ENCODE measurements at regions not wholly inside any gene's neighbourhood (a gene's known extent, or its start where the extent isn't known, plus 50 kb on each side); places are given as distances from the start of the nearest gene placed in this dataset.
A peak's percentile ranks its signal among the peaks of the same experiment; 100 is the strongest.

DNA sequence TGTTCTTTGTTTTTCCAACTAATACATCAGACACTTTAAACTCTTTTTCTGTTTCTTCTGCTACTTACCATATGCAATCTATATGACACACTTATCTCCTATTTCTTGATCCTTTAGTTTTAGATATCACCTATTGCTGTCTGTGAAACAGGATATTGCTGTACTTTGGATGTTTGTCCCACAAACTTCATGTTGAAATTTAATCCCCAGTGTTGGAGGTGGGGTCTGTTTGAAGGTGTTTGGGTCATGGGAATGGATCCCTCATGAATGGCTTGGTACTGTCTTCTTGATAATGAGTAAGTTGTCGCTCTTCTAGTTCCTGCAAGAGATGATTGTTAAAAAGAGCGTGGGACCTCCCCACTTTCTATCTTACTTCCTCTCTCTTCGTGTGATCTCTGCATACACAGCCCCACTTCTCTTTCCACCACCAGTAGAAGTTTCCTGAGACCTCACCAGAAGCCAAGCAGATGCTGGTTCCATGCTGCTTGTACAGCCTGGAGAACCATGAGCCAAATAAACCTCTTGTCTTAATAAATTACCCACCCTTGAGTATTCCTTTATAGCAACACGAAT is 244.2 kb downstream of the NHLRC3 start:
- TF ChIP-seq, protein P1, sequence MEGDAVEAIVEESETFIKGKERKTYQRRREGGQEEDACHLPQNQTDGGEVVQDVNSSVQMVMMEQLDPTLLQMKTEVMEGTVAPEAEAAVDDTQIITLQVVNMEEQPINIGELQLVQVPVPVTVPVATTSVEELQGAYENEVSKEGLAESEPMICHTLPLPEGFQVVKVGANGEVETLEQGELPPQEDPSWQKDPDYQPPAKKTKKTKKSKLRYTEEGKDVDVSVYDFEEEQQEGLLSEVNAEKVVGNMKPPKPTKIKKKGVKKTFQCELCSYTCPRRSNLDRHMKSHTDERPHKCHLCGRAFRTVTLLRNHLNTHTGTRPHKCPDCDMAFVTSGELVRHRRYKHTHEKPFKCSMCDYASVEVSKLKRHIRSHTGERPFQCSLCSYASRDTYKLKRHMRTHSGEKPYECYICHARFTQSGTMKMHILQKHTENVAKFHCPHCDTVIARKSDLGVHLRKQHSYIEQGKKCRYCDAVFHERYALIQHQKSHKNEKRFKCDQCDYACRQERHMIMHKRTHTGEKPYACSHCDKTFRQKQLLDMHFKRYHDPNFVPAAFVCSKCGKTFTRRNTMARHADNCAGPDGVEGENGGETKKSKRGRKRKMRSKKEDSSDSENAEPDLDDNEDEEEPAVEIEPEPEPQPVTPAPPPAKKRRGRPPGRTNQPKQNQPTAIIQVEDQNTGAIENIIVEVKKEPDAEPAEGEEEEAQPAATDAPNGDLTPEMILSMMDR (IDR thresholded peaks at IDR 0.05; ENCODE audit: low read depth, low read length, missing control alignments): no peak
- H3K4me3 ChIP-seq (ENCODE audit: low read depth, low read length): no peak overlapping the region
- peak; percentile 41 for DNase-seq (ENCODE audit: low read depth)

DNA sequence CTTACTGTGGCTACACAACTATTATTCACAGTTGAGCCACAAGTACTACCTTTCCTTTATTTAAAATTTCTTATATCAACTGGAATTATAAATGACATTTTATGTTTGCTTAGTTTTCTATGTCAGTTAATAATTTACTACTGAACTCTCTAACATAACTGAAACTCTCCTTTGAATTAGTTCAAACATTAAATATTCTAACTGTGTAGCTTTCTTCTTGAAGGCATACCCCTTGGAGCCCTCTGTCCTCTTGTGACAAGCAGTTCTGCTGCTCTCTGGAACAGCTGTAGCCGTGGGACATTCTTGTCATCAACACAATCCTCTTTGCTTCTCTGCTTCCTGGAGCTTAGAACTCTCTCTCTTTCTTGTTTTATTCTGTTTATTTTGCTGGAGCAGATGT is 244.8 kb downstream of the NHLRC3 start:
- H3K4me3 ChIP-seq (ENCODE audit: low read depth, low read length): no peak overlapping the region
- TF ChIP-seq, protein P1 (IDR thresholded peaks at IDR 0.05; ENCODE audit: low read depth, low read length, missing control alignments): no peak
- no peak for DNase-seq (ENCODE audit: low read depth)

DNA sequence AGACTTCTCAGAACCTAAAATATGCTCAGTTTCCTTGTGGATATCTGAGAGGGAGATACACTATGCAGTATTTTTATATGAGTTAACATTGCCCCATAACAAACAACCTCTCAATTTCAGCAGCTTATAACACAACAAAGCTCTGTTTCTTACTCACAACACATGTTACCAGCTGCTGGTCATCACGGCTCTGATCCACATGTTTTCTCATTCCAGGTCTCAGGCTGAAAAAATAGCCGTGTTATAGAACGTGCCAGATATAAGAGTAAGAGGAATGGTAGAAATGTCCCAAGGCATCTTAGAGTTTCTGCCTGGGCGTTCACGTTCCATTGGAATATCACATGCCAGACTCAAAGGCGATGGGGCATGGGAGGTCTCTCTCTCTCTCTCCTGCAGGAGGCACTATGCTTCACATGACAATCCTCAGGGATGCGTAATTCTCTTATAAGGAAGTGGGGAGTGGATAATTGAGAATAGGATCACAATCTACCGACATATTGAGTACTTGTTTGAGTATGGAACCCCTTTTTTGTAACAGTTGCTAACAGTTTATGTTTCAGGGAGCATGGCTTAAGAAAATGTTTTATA is 246.6 kb downstream of the NHLRC3 start:
- no peak overlapping the region for H3K4me3 ChIP-seq (ENCODE audit: low read depth, low read length)
- DNase-seq (ENCODE audit: low read depth): no peak
- TF ChIP-seq, protein P1 (IDR thresholded peaks at IDR 0.05; ENCODE audit: low read depth, low read length, missing control alignments): no peak

Measured in GM12864 (cell line).